ENCODE measurements at regions not wholly inside any gene's neighbourhood (a gene's known extent, or its start where the extent isn't known, plus 50 kb on each side); places are given as distances from the start of the nearest gene placed in this dataset.

DNA sequence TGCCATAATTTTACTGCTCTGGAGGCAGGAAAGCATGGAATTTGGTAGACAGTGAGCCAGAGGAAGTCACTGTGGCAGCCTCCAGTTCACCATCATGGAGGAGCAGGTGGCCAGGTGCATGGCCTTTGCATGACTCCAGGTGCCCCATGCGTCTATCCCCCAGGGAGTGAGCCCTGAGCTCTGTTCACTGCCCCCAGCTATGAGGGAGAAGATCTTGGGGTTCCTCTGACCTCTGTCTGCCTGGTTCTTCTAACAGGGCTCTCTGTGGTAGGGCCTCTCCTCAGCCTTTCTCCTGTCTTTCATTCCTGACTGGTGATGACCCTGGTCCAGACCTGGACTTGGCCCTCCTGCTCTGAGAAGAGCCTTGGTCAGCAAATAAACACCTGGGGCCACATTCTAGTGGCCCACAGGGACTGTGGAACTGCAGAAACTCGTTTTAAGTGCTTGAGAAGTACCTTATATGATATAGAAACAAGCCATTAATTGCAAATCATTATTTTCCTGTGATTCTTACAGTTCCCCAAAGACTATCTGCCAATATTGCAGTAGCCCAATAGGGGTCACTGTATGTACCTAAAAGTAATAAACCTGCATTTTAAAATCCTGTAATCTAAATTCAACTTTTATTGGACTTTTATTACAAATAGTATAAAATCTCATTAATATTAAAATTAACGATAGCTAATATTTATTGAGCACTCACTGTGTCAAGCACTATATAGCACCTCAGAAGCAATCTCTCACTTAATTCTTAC is 120.0 kb upstream of the SYT13 start:
- TF ChIP-seq, protein P1, sequence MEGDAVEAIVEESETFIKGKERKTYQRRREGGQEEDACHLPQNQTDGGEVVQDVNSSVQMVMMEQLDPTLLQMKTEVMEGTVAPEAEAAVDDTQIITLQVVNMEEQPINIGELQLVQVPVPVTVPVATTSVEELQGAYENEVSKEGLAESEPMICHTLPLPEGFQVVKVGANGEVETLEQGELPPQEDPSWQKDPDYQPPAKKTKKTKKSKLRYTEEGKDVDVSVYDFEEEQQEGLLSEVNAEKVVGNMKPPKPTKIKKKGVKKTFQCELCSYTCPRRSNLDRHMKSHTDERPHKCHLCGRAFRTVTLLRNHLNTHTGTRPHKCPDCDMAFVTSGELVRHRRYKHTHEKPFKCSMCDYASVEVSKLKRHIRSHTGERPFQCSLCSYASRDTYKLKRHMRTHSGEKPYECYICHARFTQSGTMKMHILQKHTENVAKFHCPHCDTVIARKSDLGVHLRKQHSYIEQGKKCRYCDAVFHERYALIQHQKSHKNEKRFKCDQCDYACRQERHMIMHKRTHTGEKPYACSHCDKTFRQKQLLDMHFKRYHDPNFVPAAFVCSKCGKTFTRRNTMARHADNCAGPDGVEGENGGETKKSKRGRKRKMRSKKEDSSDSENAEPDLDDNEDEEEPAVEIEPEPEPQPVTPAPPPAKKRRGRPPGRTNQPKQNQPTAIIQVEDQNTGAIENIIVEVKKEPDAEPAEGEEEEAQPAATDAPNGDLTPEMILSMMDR (IDR thresholded peaks at IDR 0.05) = no peak
- TF ChIP-seq POLR2AphosphoS5 (IDR thresholded peaks at IDR 0.05; ENCODE audit: insufficient read depth in 1 of 2, low read depth in 1 of 2) = no peak

All from vagina (tissue), 2 donors.